Activated CD4-positive, alpha-beta T cell treated with anti-CD3 and anti-CD28 coated beads for 1 hour (primary cell): ENCODE measurements at regions not wholly inside any gene's neighbourhood (a gene's known extent, or its start where the extent isn't known, plus 50 kb on each side); places are given as distances from the start of the nearest gene placed in this dataset.

ENCODE experiments used
- DNase-seq: peaks from one replicate; pipeline ENCODE4 v3.0.0-alpha.2; 2020

GRCh38 chr20:4069751-4070150 lies 54.4 kb upstream of the RNF24 start:
- no peak for DNase-seq

- no peak for DNase-seq
These were observed 53.4 kb upstream of the RNF24 start for GRCh38 chr20:4068708-4069107.

- DNase-seq = no peak
These were observed 52.4 kb upstream of the RNF24 start for GRCh38 chr20:4067600-4068261.

GRCh38 chr20:4066551-4066950 lies 51.2 kb upstream of the RNF24 start:
- no peak for DNase-seq

GRCh38 chr20:4065391-4065844 lies 50.1 kb upstream of the RNF24 start:
- DNase-seq = no peak
